HG03097 (cell line): ENCODE measurements at regions not wholly inside any gene's neighbourhood (a gene's known extent, or its start where the extent isn't known, plus 50 kb on each side); places are given as distances from the start of the nearest gene placed in this dataset.
"Not testable (repeated sequence)": the region's sequence is repeated elsewhere in the genome, so short reads cannot be mapped to it uniquely, and the experiment has no call there.

Source experiments
- ATAC-seq: cut with Tn5 transposase; IDR thresholded peaks from one replicate; pipeline ENCODE4 v1.9.1; 2021; ENCODE audit not compliant: unreplicated experiment, low FRiP score

GRCh38 chr20:52348434-52348833, 156.9 kb upstream of the ZFP64 start:
- ATAC-seq: no peak

- no peak for ATAC-seq
Measured at GRCh38 chr20:52346797-52347196, 155.2 kb upstream of the ZFP64 start.

GRCh38 chr20:52342913-52343312, 151.3 kb upstream of the ZFP64 start:
- no peak for ATAC-seq

- ATAC-seq: no peak
Measured at GRCh38 chr20:52340036-52340634, 148.6 kb upstream of the ZFP64 start.

GRCh38 chr20:52332649-52333250, 141.2 kb upstream of the ZFP64 start:
- no peak for ATAC-seq

GRCh38 chr20:52332230-52332629, 140.7 kb upstream of the ZFP64 start:
- ATAC-seq: no peak

- no peak for ATAC-seq
Measured at GRCh38 chr20:52331655-52332054, 140.1 kb upstream of the ZFP64 start.

- no peak for ATAC-seq
Measured at GRCh38 chr20:52321396-52321795, 129.8 kb upstream of the ZFP64 start.

GRCh38 chr20:52318651-52319050, 127.1 kb upstream of the ZFP64 start:
- no peak for ATAC-seq

GRCh38 chr20:52313341-52313963, 121.9 kb upstream of the ZFP64 start:
- no peak for ATAC-seq

- ATAC-seq: no peak
Measured at GRCh38 chr20:52312132-52312729, 120.7 kb upstream of the ZFP64 start.

GRCh38 chr20:52311209-52311794, 119.7 kb upstream of the ZFP64 start:
- ATAC-seq: no peak

- no peak for ATAC-seq
Measured at GRCh38 chr20:52309181-52309580, 117.6 kb upstream of the ZFP64 start.

- ATAC-seq: no peak
Measured at GRCh38 chr20:52306477-52306876, 114.9 kb upstream of the ZFP64 start.

GRCh38 chr20:52305858-52306257, 114.3 kb upstream of the ZFP64 start:
- no peak for ATAC-seq

GRCh38 chr20:52305024-52305645, 113.6 kb upstream of the ZFP64 start:
- no peak for ATAC-seq

GRCh38 chr20:52303281-52303950, 111.8 kb upstream of the ZFP64 start:
- ATAC-seq: no peak

GRCh38 chr20:52302736-52303135, 111.2 kb upstream of the ZFP64 start:
- ATAC-seq: no peak

- ATAC-seq: not testable (repeated sequence)
Measured at GRCh38 chr20:52302051-52302450, 110.5 kb upstream of the ZFP64 start.

GRCh38 chr20:52295556-52295955, 104.0 kb upstream of the ZFP64 start:
- no peak for ATAC-seq
